Left renal pelvis (tissue), 4 donors: ENCODE measurements at regions not wholly inside any gene's neighbourhood (a gene's known extent, or its start where the extent isn't known, plus 50 kb on each side); places are given as distances from the start of the nearest gene placed in this dataset.

Experiments
- DNase-seq, 4 donors: peaks; one replicate each; pipeline ENCODE4 v3.0.0-alpha.2; 2013; ENCODE audit warnings: low read depth in 4 of 4, low spot score in 3 of 4

DNA sequence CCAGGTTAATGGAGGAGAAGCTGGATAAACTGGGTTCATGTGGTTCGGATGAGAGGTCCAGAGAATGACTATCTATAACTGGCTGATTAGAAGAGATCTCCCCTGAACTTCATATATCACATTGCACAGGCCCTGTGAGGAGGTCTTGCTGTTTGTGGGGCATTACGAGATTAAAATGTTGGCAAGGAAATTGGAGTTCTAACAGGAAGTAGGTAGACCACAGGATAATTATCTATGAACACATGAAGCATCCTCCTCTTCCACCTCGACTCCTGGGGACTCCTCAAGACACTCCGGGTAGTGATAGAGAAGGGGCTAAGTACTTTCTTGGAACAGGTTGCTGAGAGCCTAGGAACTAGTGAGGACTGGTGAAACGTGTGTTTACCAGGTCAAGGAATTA lies 418.8 kb downstream of the KCNH5 start:
- no peak for DNase-seq

DNA sequence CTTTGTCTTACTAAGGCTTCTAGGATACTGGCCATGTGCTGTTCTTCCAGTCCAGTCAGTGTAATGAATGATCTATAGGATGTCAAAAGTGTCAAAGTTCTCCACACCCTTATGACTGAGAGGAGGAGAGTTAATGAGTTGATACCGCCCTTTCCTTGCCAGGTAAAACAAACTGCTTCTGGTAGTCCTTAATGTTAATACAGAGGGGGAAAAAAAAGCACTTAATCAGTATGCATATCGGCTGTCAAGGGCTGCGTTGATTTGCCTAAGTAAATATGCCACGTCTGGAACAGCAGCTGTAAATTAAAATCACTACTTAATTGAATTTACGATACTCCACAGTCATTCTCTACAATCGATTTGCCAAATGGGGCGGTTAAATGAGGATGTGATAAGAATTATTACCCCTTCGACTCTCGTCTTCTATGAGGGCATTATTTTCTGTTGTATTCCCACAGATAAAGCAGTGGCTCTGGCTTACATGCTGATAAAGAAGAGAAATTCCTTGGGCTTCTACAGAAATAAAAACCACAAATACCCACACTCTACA lies 416.0 kb downstream of the KCNH5 start:
- no peak for DNase-seq

DNA sequence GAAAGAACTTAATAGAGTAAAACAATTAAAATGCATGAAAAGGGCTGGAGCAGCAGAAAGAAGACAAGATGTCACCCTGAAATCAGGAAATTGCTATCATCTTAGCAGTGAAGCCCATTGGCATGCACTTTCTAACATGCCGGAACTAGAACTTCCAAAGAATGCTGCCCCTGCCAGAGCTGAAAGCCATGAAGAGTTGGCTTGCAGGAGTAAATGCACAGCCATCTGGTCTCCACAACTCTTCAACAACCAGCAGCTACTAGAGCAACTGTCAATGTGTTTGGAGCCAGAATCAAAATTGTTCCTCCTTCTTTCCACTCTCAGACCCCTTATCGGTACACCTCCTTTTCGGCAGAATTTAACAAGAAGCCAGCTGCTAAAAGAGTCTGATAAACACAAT lies 414.1 kb downstream of the KCNH5 start:
- DNase-seq = no peak

DNA sequence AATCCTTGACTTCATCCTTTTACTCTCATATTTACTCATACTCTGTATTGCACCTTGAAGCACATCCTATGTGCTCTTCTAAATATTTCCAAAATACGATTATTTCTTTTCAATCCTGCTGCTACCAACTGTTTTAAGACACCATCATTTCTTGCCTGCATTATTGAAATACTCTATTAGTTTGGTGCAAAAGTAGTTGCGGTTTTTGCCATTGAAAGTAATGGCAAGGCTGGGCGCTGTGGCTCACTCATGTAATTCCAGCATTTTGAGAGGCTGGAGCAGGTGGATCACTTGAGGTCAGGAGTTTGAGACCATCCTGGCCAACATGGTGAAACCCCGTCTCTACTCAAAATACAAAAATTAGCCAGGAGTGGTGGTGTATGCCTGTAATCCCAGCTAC lies 412.5 kb downstream of the KCNH5 start:
- no peak for DNase-seq

DNA sequence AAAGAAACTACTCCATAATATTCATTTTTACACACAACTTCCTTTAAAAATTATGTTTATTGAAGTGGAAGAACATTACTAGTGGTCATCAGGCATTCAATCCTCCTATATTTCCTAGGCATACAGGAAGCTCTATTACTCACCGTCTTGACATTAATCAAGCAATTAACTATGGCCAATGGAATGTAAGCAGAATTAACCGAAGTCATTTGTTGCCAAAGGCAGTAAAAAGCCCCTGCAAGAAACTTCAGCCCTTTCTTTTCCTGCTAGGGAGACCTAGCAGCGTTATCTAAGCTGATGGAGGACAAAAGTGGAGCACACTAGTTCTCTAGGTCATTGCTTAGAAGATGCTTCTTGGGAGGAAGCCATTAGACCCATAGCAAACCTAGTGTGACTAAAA lies 399.6 kb downstream of the KCNH5 start:
- DNase-seq = no peak
